Right lobe of liver (tissue), 4 donors: ENCODE measurements at regions not wholly inside any gene's neighbourhood (a gene's known extent, or its start where the extent isn't known, plus 50 kb on each side); places are given as distances from the start of the nearest gene placed in this dataset.

Experiments used
- CTCF ChIP-seq, 4 donors: fragments of 200-600 bp in 3 of 4; fragments of 450-650 bp in 1 of 4; IDR thresholded peaks; one replicate each; pipeline versions ENCODE4 v1.5.1 to v1.8.0; 2016 to 2022; ENCODE audit warnings: antibody characterized with exemption in 4 of 4, mild to moderate bottlenecking in 2 of 4
- POLR2A ChIP-seq: fragments of 450-650 bp; IDR thresholded peaks from one replicate; pipeline ENCODE4 v1.6.1; 2017; ENCODE audit warnings: antibody characterized with exemption, mild to moderate bottlenecking
- donor health status: DM: no; HTN: no; CAD: no.
- donor health status: DM: no; HTN: no; CAD: no.
- donor health status: DM: no; HTN: yes; CAD: no.

GRCh38 chr14:26744903-26745302 lies 147.1 kb upstream of the NOVA1 start:
- TF ChIP-seq CTCF (IDR thresholded peaks at IDR 0.05) (no peak), POLR2A (no peak)
